ENCODE measurements at regions not wholly inside any gene's neighbourhood (a gene's known extent, or its start where the extent isn't known, plus 50 kb on each side); places are given as distances from the start of the nearest gene placed in this dataset.
"Not testable (repeated sequence)": the region's sequence is repeated elsewhere in the genome, so short reads cannot be mapped to it uniquely, and the experiment has no call there.

DNA sequence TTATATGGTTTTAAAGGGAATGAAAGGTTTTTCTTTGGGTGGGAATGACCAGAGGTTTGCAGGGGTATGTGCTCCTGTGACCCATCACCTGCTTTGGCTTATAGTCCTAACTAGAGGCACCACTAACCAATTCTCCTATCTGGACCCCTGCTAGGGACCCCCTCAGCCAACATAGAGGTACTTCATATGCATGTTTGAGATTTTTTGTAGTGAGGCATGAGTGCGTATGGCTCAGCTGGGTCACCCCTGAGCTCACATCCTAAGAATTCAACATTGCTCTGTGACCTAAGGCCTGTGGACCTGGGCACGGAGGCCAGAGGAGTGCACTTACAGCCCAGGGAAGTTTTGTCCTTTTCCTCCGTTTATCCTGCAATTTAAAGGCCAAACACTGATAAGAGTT, 68.4 kb upstream of the EEF1E1 start:
- Histone ChIP-seq H3K27ac (ENCODE audit: low read length) (no peak overlapping the region), H3K4me3 (ENCODE audit: low read length) (no peak overlapping the region), H3K27me3 (ENCODE audit: control insufficient read depth, insufficient read depth, low read length) (no peaks in the 10 kb centered on the region), H3K9ac (ENCODE audit: low read length) (no peak overlapping the region), H3K36me3 (ENCODE audit: control insufficient read depth, low read depth, low read length) (no peaks in the 10 kb centered on the region), H3K4me1 (ENCODE audit: control insufficient read depth, low read depth, low read length) (no peaks in the 10 kb centered on the region), H3K9me3 (ENCODE audit: control insufficient read depth, low read depth, low read length) (no peaks in the 10 kb centered on the region)

DNA sequence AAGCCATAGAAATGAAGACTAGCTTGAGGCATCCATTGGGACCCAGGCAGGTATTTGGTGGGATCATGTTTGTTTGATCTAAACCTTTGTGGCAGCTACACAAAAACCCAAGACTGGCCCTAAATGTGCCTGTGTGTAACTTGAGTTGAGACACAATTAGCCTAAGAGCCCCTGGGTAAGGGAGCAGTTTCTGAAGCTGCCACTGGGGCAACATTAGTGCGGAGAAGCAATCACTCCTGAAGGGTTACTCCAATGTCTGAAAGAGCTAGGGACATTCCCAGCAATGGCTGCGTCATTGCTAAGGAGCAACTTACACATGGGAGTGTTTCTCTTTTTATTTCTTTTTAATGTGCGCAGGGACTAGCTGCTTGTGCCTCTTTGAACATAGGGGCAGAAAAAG, 67.9 kb upstream of the EEF1E1 start:
- Histone ChIP-seq H3K4me3 (ENCODE audit: low read length) (no peak overlapping the region), H3K27me3 (ENCODE audit: control insufficient read depth, insufficient read depth, low read length) (no peaks in the 10 kb centered on the region), H3K36me3 (ENCODE audit: control insufficient read depth, low read depth, low read length) (no peaks in the 10 kb centered on the region), H3K27ac (ENCODE audit: low read length) (no peak overlapping the region), H3K4me1 (ENCODE audit: control insufficient read depth, low read depth, low read length) (no peaks in the 10 kb centered on the region), H3K9me3 (ENCODE audit: control insufficient read depth, low read depth, low read length) (no peaks in the 10 kb centered on the region), H3K9ac (ENCODE audit: low read length) (no peak overlapping the region)

DNA sequence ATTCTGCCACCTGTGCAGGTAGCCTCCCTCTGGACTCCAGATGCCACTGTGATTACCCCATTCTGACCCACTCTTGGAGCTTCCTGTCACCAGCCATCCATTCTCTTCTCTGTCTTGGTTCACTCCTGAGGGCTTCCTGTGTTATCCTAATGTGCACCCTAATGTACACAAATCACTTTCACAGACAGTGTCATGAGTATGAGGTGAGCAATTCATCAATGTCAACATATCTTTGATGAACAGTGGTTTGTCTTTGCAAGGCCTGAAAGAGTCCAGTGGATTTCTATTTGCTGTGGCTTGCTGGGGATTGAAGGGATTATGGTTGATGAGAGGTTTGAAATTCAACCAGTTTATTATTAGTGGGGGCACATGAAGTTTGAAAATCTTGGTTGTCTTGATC, 63.8 kb upstream of the EEF1E1 start:
- H3K4me1 ChIP-seq (ENCODE audit: control insufficient read depth, low read depth, low read length): no peaks in the 10 kb centered on the region
- H3K27ac ChIP-seq (ENCODE audit: low read length): no peak overlapping the region
- no peaks in the 10 kb centered on the region for H3K9me3 ChIP-seq (ENCODE audit: control insufficient read depth, low read depth, low read length)
- no peak overlapping the region for H3K4me3 ChIP-seq (ENCODE audit: low read length)
- H3K9ac ChIP-seq (ENCODE audit: low read length): no peak overlapping the region
- no peaks in the 10 kb centered on the region for H3K27me3 ChIP-seq (ENCODE audit: control insufficient read depth, insufficient read depth, low read length)
- H3K36me3 ChIP-seq (ENCODE audit: control insufficient read depth, low read depth, low read length): no peaks in the 10 kb centered on the region

DNA sequence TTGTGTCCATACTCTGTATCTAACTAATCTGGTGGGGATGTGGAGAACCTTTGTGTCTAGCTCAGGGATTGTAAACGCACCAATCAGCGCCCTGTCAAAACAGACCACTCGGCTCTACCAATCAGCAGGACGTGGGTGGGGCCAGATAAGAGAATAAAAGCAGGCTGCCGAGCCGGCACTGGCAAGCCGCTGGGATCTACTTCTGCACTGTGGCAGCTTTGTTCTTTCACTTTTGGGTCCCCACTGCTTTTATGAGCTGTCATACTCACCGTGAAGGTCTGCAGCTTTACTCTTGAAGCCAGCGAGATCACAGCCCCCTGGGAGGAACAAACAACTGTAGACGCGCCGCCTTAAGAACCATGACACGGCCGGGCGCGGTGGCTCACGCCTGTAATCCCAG, 62.7 kb upstream of the EEF1E1 start:
- H3K27me3 ChIP-seq (ENCODE audit: control insufficient read depth, insufficient read depth, low read length): not testable (repeated sequence)

DNA sequence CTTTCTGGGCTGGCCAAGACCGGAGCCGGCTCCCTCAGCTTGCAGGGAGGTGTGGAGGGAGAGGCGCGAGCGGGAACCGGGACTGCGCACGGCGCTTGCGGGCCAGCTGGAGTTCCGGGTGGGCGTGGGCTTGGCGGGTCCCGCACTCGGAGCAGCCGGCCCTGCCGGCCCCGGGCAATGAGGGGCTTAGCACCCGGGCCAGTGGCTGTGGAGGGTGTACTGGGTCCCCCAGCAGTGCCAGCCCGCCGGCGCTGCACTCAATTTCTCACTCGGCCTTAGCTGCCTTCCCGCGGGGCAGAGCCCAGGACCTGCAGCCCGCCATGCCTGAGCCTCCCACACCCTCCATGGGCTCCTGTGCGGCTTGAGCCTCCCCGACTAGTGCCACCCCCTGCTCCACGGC, 61.9 kb upstream of the EEF1E1 start:
- not testable (repeated sequence) for H3K4me3 ChIP-seq (ENCODE audit: low read length); H3K9me3 ChIP-seq (ENCODE audit: control insufficient read depth, low read depth, low read length); H3K9ac ChIP-seq (ENCODE audit: low read length); H3K4me1 ChIP-seq (ENCODE audit: control insufficient read depth, low read depth, low read length); H3K27ac ChIP-seq (ENCODE audit: low read length); H3K27me3 ChIP-seq (ENCODE audit: control insufficient read depth, insufficient read depth, low read length); H3K36me3 ChIP-seq (ENCODE audit: control insufficient read depth, low read depth, low read length)

More for the DNA sequence above, 62.7 kb upstream of the EEF1E1 start:
- not testable (repeated sequence) for H3K9ac ChIP-seq (ENCODE audit: low read length); H3K4me3 ChIP-seq (ENCODE audit: low read length); H3K9me3 ChIP-seq (ENCODE audit: control insufficient read depth, low read depth, low read length); H3K4me1 ChIP-seq (ENCODE audit: control insufficient read depth, low read depth, low read length); H3K36me3 ChIP-seq (ENCODE audit: control insufficient read depth, low read depth, low read length); H3K27ac ChIP-seq (ENCODE audit: low read length)

DNA sequence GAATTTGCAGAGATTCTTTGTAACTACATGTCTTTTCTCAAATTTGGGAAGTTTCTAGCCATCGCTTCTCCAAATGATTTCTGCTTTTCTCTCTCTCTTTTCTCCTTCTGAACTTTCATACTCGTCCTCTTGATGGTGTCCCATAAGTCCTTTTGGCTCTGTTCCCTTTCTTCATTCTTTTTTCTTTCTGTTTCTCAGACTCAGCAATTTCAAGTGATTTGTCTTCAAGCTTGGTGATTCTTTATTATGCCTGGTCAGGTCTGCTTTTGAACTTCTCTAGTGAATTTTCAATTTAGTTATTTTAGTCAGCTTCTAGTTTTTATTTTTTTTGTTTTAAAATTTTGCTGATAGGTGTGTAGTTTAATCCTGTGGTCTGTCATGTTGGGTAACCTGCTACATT, 57.6 kb upstream of the EEF1E1 start:
- Histone ChIP-seq H3K4me3 (ENCODE audit: low read length) (no peak overlapping the region), H3K27ac (ENCODE audit: low read length) (no peak overlapping the region), H3K4me1 (ENCODE audit: control insufficient read depth, low read depth, low read length) (peaks cover 6% of the 10 kb centered on the region)

DNA sequence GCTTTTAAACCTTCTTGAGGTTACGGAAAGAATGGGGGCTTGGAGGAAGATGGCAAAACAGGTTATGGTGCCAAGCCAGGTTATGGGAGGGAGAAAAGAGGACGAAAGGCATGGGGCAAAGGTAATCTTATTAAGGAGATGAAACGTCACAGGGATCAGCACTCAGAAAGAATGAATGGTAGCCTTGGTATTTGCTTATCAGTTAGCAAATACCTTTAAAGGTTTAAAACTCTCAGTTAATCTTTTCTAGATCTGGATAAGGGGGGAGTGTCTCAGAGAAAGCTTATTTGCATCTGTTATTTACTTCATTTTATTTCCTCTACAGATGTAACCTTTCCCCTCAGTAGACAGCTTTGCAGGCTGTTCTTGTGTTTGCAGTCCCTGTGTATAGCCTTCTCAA, 55.5 kb upstream of the EEF1E1 start:
- Histone ChIP-seq H3K4me3 (ENCODE audit: low read length) (no peak overlapping the region), H3K27me3 (ENCODE audit: control insufficient read depth, insufficient read depth, low read length) (no peaks in the 10 kb centered on the region), H3K4me1 (ENCODE audit: control insufficient read depth, low read depth, low read length) (peaks cover 12% of the 10 kb centered on the region), H3K27ac (ENCODE audit: low read length) (no peak overlapping the region), H3K9me3 (ENCODE audit: control insufficient read depth, low read depth, low read length) (no peaks in the 10 kb centered on the region), H3K36me3 (ENCODE audit: control insufficient read depth, low read depth, low read length) (no peaks in the 10 kb centered on the region), H3K9ac (ENCODE audit: low read length) (no peak overlapping the region)

More for the DNA sequence above, 57.6 kb upstream of the EEF1E1 start:
- Histone ChIP-seq H3K36me3 (ENCODE audit: control insufficient read depth, low read depth, low read length) (no peaks in the 10 kb centered on the region), H3K9me3 (ENCODE audit: control insufficient read depth, low read depth, low read length) (no peaks in the 10 kb centered on the region), H3K9ac (ENCODE audit: low read length) (no peak overlapping the region), H3K27me3 (ENCODE audit: control insufficient read depth, insufficient read depth, low read length) (no peaks in the 10 kb centered on the region)

DNA sequence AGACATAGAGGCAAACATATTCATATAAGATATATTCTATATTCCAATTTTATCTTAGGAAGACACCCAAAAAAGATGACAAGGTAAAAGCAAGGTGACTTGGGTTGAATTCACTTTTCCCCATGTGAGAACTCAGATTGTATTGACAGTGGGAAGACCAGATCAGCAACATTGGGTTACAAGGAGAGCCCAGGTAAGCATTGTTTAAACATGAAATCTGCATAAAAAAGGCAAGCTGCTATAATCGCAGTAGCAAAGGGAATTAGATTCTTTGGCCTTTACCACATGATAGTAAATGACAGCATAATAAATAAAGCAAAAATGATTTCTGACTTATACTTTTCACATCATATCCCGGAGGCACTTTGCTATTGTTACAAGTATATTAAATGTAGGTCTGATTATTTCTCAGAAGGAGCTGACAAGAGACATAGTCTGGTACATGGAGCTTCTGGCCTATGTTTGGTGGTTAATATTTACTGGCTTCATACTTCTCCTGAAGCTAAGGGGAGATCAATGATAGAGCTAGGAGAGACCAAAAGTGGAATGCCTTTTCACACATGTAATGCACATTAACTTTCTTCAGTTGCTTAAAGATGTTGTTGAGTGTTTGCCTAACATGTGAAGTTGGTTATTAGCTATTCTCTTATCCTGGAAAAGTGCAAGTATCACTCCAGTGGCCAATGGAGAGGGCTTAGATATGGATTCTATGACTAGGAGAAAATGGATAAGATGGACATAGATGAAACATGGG, 53.1 kb upstream of the EEF1E1 start:
- H3K9ac ChIP-seq (ENCODE audit: low read length): no peak overlapping the region
- peaks cover 21% of the 10 kb centered on the region for H3K4me1 ChIP-seq (ENCODE audit: control insufficient read depth, low read depth, low read length)
- no peak overlapping the region for H3K27ac ChIP-seq (ENCODE audit: low read length)
- H3K27me3 ChIP-seq (ENCODE audit: control insufficient read depth, insufficient read depth, low read length): no peaks in the 10 kb centered on the region
- no peak overlapping the region for H3K4me3 ChIP-seq (ENCODE audit: low read length)
- no peaks in the 10 kb centered on the region for H3K9me3 ChIP-seq (ENCODE audit: control insufficient read depth, low read depth, low read length)
- H3K36me3 ChIP-seq (ENCODE audit: control insufficient read depth, low read depth, low read length): no peaks in the 10 kb centered on the region

Measured in iPS-18a (cell line).